A673 (cell line): ENCODE measurements at regions not wholly inside any gene's neighbourhood (a gene's known extent, or its start where the extent isn't known, plus 50 kb on each side); places are given as distances from the start of the nearest gene placed in this dataset.

Experiments
- BruUV-seq: library from RNA; stranded (reverse); fragments of 400-500 nt; replicated peaks from 2 replicates; lab custom pipeline; 2021; lab: Mats Ljungman, UMichigan
- CTCF ChIA-PET: fragments of 300-600 bp; sonication (Branson Sonifier 250); formaldehyde crosslinking; loops from one replicate; lab custom pipeline; 2022; ENCODE audit warnings: antibody characterized with exemption; lab: Charles Lee
- POLR2A ChIA-PET: fragments of 300-600 bp; sonication (Branson Sonifier 250); formaldehyde crosslinking; loops from one replicate; lab custom pipeline; 2022; ENCODE audit warnings: antibody characterized with exemption; ENCODE audit not compliant: low non-redundant PET; lab: Charles Lee
- DNase-seq: peaks from one replicate; pipeline ENCODE4 v3.0.0-alpha.2; 2015; ENCODE audit warnings: low spot score
- H3K27ac ChIP-seq: fragments of 200-600 bp; sonication (generic); 2 replicates; pipeline ENCODE4 v1.5.1; 2016; ENCODE audit warnings: mixed run types, low read depth, mild to moderate bottlenecking, mixed read lengths, antibody characterized with exemption, low read length; ENCODE audit not compliant: poor library complexity, severe bottlenecking
- H3K27me3 ChIP-seq: fragments of 200-600 bp; sonication (generic); replicated peaks from 2 replicates; pipeline ENCODE4 v1.6.1; 2017; ENCODE audit warnings: mixed run types, low read depth, mild to moderate bottlenecking, mixed read lengths, antibody characterized with exemption, low read length; ENCODE audit not compliant: insufficient read depth, poor library complexity
- H3K36me3 ChIP-seq: fragments of 200-600 bp; sonication (generic); 2 replicates; pipeline ENCODE4 v1.6.1; 2016; ENCODE audit warnings: mixed run types, mild to moderate bottlenecking, mixed read lengths, antibody characterized with exemption, low read length; ENCODE audit not compliant: insufficient read depth, poor library complexity, severe bottlenecking
- H3K4me1 ChIP-seq: fragments of 200-600 bp; sonication (generic); 2 replicates; pipeline ENCODE4 v1.6.1; 2017; ENCODE audit warnings: mixed run types, mild to moderate bottlenecking, mixed read lengths, antibody characterized with exemption, low read length; ENCODE audit not compliant: insufficient read depth, poor library complexity, severe bottlenecking
- H3K4me3 ChIP-seq: fragments of 200-600 bp; sonication (generic); 2 replicates; pipeline ENCODE4 v1.5.1; 2016; ENCODE audit warnings: low read depth, mixed run types, mild to moderate bottlenecking, mixed read lengths, low read length; ENCODE audit not compliant: poor library complexity, severe bottlenecking
- H3K9me3 ChIP-seq: fragments of 200-600 bp; sonication (generic); 2 replicates; pipeline ENCODE4 v1.6.1; 2016; ENCODE audit warnings: mixed run types, low read depth, mild to moderate bottlenecking, mixed read lengths, antibody characterized with exemption, low read length; ENCODE audit not compliant: poor library complexity, severe bottlenecking
- CTCF ChIP-seq: fragments of 300-800, 200-600 bp; sonication (generic); conservative IDR thresholded peaks from 2 replicates; pipeline ENCODE4 v1.5.1; 2017; ENCODE audit warnings: low read depth, mild to moderate bottlenecking, antibody characterized with exemption, low read length, moderate library complexity, mixed read lengths
- EZH2 ChIP-seq: fragments of 200-600 bp; sonication (generic); IDR thresholded peaks from 2 replicates; pipeline ENCODE4 v1.6.1; 2017; ENCODE audit warnings: borderline replicate concordance, low read depth, mild to moderate bottlenecking, mixed read lengths, antibody characterized with exemption, low read length; ENCODE audit not compliant: poor library complexity, severe bottlenecking
- intact Hi-C: fragments of 100-400 bp; cut with micrococcal nuclease; formaldehyde crosslinking; loops from one replicate; pipeline ENCODE4 v1.10.0; 2022; ENCODE audit not compliant: unreplicated experiment

DNA sequence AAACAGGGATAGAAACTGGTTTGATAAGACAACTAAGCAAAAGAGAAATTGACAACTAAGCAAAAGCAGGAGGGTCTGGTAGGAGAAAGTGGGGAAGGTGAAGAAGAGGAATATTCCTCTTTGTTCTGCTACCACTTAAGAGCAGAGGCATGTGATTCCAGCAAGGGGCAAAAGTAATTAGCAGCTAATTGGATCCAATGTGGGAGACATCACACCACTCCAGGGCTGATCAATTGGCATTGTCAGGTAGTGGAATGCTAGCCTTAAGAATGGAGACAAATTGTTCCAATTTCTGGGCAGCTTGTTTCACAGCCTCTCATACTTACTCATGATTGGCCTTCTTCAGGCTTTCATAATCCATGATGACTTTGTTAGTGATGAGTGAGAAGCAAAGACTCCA lies 547.1 kb upstream of the GCFC2 start:
- CTCF ChIA-PET, result no interaction called here
- Histone ChIP-seq H3K9me3 (no peaks in the 10 kb centered on the region), H3K36me3 (no peaks in the 10 kb centered on the region), H3K27ac (no peak overlapping the region), H3K27me3 (no peaks in the 10 kb centered on the region), H3K4me1 (no peaks in the 10 kb centered on the region), H3K4me3 (no peak overlapping the region)
- no peak for TF ChIP-seq CTCF
- TF ChIP-seq EZH2, result no peak
- intact Hi-C loops, result no loop called here
- DNase-seq, result no peak
- POLR2A ChIA-PET, result no interaction called here
- BruUV-seq, result no TSS peak

GRCh38 chr2:76256458-76257088 lies 545.9 kb upstream of the GCFC2 start:
- intact Hi-C loops, result no loop called here
- H3K36me3 ChIP-seq, result no peaks in the 10 kb centered on the region
- BruUV-seq, result no TSS peak
- CTCF ChIA-PET, result no interaction called here
- H3K9me3 ChIP-seq, result no peaks in the 10 kb centered on the region
- no peaks in the 10 kb centered on the region for H3K27me3 ChIP-seq
- no peak overlapping the region for H3K4me3 ChIP-seq
- DNase-seq, result no peak
- H3K27ac ChIP-seq, result no peak overlapping the region
- no peaks in the 10 kb centered on the region for H3K4me1 ChIP-seq
- POLR2A ChIA-PET, result no interaction called here
- TF ChIP-seq CTCF, result no peak

DNA sequence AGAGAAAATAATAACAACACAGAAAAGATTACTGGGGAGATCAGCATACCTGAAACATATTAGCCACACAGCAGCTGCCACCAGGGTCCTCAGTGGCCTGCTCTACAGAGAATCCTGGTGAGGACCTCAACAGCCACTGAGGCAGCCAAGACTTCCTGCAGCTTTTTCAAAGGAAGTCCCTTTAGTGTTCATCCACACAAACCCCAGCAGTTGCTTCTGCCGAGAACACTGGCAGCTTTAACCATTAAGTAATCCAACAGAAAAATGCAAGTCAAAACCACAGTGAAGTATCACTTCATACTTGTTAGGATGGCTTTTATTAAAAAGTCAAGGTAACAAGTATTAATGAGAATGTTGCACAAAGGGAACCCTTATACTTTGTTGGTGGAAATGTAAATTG lies 542.0 kb upstream of the GCFC2 start:
- TF ChIP-seq CTCF (no peak), EZH2 (no peak)
- Histone ChIP-seq H3K9me3 (no peaks in the 10 kb centered on the region), H3K36me3 (no peaks in the 10 kb centered on the region), H3K4me3 (no peak overlapping the region), H3K27me3 (no peaks in the 10 kb centered on the region), H3K27ac (no peak overlapping the region), H3K4me1 (no peaks in the 10 kb centered on the region)
- intact Hi-C loops, result no loop called here
- DNase-seq, result no peak
- POLR2A ChIA-PET, result interaction anchor here (0.6 kb wide), 1 partner anchor 8 kb away, joined by 8 read pairs; no protein-coding TSS in a partner anchor
- BruUV-seq, result no TSS peak
- CTCF ChIA-PET, result no interaction called here
